ENCODE measurements at regions not wholly inside any gene's neighbourhood (a gene's known extent, or its start where the extent isn't known, plus 50 kb on each side); places are given as distances from the start of the nearest gene placed in this dataset.

GRCh38 chr2:177026956-177027355 lies 185.6 kb upstream of the HNRNPA3 start:
- TF ChIP-seq ELF4 (IDR thresholded peaks at IDR 0.05) = no peak
- TF ChIP-seq HDGF (IDR thresholded peaks at IDR 0.05; ENCODE audit: borderline replicate concordance) = no peak
- TF ChIP-seq SP1 (IDR thresholded peaks at IDR 0.05) = no peak

Measured in HEK293T (cell line).